ENCODE measurements at regions not wholly inside any gene's neighbourhood (a gene's known extent, or its start where the extent isn't known, plus 50 kb on each side); places are given as distances from the start of the nearest gene placed in this dataset.

GRCh38 chr21:20270365-20271055 is 727.7 kb upstream of the NCAM2 start:
- TF ChIP-seq EZH2phosphoT487 (IDR thresholded peaks at IDR 0.05; ENCODE audit: low read length) (no peak), EZH2 (optimal IDR thresholded peaks at IDR 0.05; ENCODE audit: low read depth, low read length) (no peak), CTCF (IDR thresholded peaks at IDR 0.05; ENCODE audit: low read length) (no peak)
- Histone ChIP-seq H3K27me3 (replicated peaks; ENCODE audit: insufficient read depth, low read length) (no peaks in the 10 kb centered on the region), H3K4me3 (ENCODE audit: low read length) (no peak overlapping the region), H3K79me2 (ENCODE audit: low read length) (no peaks in the 10 kb centered on the region), H2AFZ (ENCODE audit: low read length) (no peak overlapping the region), H3K36me3 (replicated peaks; ENCODE audit: insufficient read depth, low read length) (no peaks in the 10 kb centered on the region), H3K4me2 (ENCODE audit: low read depth, low read length) (no peak overlapping the region), H3K4me1 (ENCODE audit: low read length) (no peaks in the 10 kb centered on the region), H3K27ac (ENCODE audit: low read length) (no peak overlapping the region), H3K9me2 (replicated peaks; ENCODE audit: insufficient read depth, low read length) (no peaks in the 10 kb centered on the region), H3K9ac (ENCODE audit: low read length) (no peak overlapping the region), H3K9me3 (replicated peaks; ENCODE audit: insufficient read depth, low read length) (no peaks in the 10 kb centered on the region), H3F3A (ENCODE audit: insufficient read depth, low read length) (no peaks in the 10 kb centered on the region), H4K20me1 (ENCODE audit: insufficient read depth, low read length) (no peaks in the 10 kb centered on the region)
- no peak for DNase-seq

GRCh38 chr21:20272791-20273362 is 725.3 kb upstream of the NCAM2 start:
- no peaks in the 10 kb centered on the region for H4K20me1 ChIP-seq (ENCODE audit: insufficient read depth, low read length)
- H3K9me2 ChIP-seq (replicated peaks; ENCODE audit: insufficient read depth, low read length), result no peaks in the 10 kb centered on the region
- no peak overlapping the region for H3K27ac ChIP-seq (ENCODE audit: low read length)
- no peak overlapping the region for H2AFZ ChIP-seq (ENCODE audit: low read length)
- no peak overlapping the region for H3K9ac ChIP-seq (ENCODE audit: low read length)
- H3F3A ChIP-seq (ENCODE audit: insufficient read depth, low read length), result no peaks in the 10 kb centered on the region; the same call in 1 of the 2 replicates
- H3K4me1 ChIP-seq (ENCODE audit: low read length), result no peaks in the 10 kb centered on the region
- TF ChIP-seq EZH2 (optimal IDR thresholded peaks at IDR 0.05; ENCODE audit: low read depth, low read length), result no peak
- no peak for TF ChIP-seq CTCF (IDR thresholded peaks at IDR 0.05; ENCODE audit: low read length)
- TF ChIP-seq EZH2phosphoT487 (IDR thresholded peaks at IDR 0.05; ENCODE audit: low read length), result no peak
- H3K36me3 ChIP-seq (replicated peaks; ENCODE audit: insufficient read depth, low read length), result no peaks in the 10 kb centered on the region
- H3K9me3 ChIP-seq (replicated peaks; ENCODE audit: insufficient read depth, low read length), result no peaks in the 10 kb centered on the region
- H3K4me3 ChIP-seq (ENCODE audit: low read length), result no peak overlapping the region
- DNase-seq, result no peak
- H3K27me3 ChIP-seq (replicated peaks; ENCODE audit: insufficient read depth, low read length), result no peaks in the 10 kb centered on the region
- no peaks in the 10 kb centered on the region for H3K79me2 ChIP-seq (ENCODE audit: low read length)
- no peak overlapping the region for H3K4me2 ChIP-seq (ENCODE audit: low read depth, low read length)

- Histone ChIP-seq H3K9me2 (replicated peaks; ENCODE audit: insufficient read depth, low read length) (no peaks in the 10 kb centered on the region), H3K79me2 (ENCODE audit: low read length) (no peaks in the 10 kb centered on the region), H2AFZ (ENCODE audit: low read length) (no peak overlapping the region), H3K27me3 (replicated peaks; ENCODE audit: insufficient read depth, low read length) (no peaks in the 10 kb centered on the region), H3K9me3 (replicated peaks; ENCODE audit: insufficient read depth, low read length) (no peaks in the 10 kb centered on the region), H3K4me2 (ENCODE audit: low read depth, low read length) (no peak overlapping the region), H3K9ac (ENCODE audit: low read length) (no peak overlapping the region), H3K4me1 (ENCODE audit: low read length) (no peaks in the 10 kb centered on the region), H3K36me3 (replicated peaks; ENCODE audit: insufficient read depth, low read length) (no peaks in the 10 kb centered on the region), H3F3A (ENCODE audit: insufficient read depth, low read length) (no peaks in the 10 kb centered on the region; the same call in 1 of the 2 replicates), H3K27ac (ENCODE audit: low read length) (no peak overlapping the region; the same call in 1 of the 2 replicates), H4K20me1 (ENCODE audit: insufficient read depth, low read length) (no peaks in the 10 kb centered on the region), H3K4me3 (ENCODE audit: low read length) (no peak overlapping the region)
- TF ChIP-seq CTCF (IDR thresholded peaks at IDR 0.05; ENCODE audit: low read length), result no peak
- no peak for DNase-seq
Measured at GRCh38 chr21:20276377-20276776, 721.8 kb upstream of the NCAM2 start.

Measured in MM.1S (cell line).